Neutrophil (primary cell): ENCODE measurements at regions not wholly inside any gene's neighbourhood (a gene's known extent, or its start where the extent isn't known, plus 50 kb on each side); places are given as distances from the start of the nearest gene placed in this dataset.

Experiments used
- H3K27ac ChIP-seq: fragments of 200-600 bp; sonication (generic); 2 replicates; pipeline ENCODE4 v1.5.1; 2016; ENCODE audit warnings: mild to moderate bottlenecking, moderate library complexity
- H3K27me3 ChIP-seq: fragments of 200-600 bp; sonication (generic); 2 replicates; pipeline ENCODE4 v1.6.0; 2016; ENCODE audit warnings: mild to moderate bottlenecking
- H3K36me3 ChIP-seq: fragments of 200-600 bp; sonication (generic); 2 replicates; pipeline ENCODE4 v1.5.1; 2017
- H3K4me1 ChIP-seq, 2 experiments: fragments of 200-600 bp in 1 of 2; sonication (generic) in 1 of 2; 1 replicate in 1 of 2; 2 replicates in 1 of 2; pipeline versions ENCODE4 v1.5.1 to v1.6.1; 2013 to 2016; ENCODE audit warnings: low read depth in 1 of 2, low read length in 1 of 2, mild to moderate bottlenecking in 1 of 2, moderate library complexity in 1 of 2; ENCODE audit not compliant: control insufficient read depth in 1 of 2, insufficient read depth in 1 of 2
- H3K4me3 ChIP-seq, 2 experiments: fragments of 200-600 bp in 1 of 2; sonication (generic) in 1 of 2; 1 replicate in 1 of 2; 2 replicates in 1 of 2; pipeline ENCODE4 v1.5.1; 2013 to 2016; ENCODE audit warnings: low read depth in 1 of 2, low read length in 1 of 2, mild to moderate bottlenecking in 1 of 2, moderate library complexity in 1 of 2
- H3K9me3 ChIP-seq: fragments of 200-600 bp; sonication (generic); 2 replicates; pipeline ENCODE4 v1.5.1; 2016
- TF ChIP-seq, protein P1 (sequence below): fragments of 200-600 bp; sonication (generic); IDR thresholded peaks from 2 replicates; pipeline ENCODE4 v1.5.1; 2016; ENCODE audit warnings: antibody characterized with exemption

DNA sequence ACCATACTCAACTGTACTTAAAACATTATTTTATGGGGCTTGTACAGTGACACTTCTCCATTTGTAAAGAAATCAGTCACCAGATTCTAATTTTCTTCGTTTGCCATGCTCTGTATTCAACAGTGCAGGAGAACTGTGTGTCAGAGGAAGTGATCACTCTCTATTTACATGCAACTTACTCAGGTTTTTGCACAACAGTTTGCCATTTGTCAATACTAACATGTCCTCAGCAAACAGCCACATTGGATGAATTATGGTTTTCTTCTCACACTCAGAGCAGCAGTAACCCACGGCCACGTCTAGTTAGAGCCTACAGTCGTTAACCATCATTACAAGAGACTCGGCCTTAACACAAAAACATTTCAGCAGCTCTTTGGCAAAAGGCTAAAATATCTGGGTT is 69.2 kb upstream of the SP4 start:
- TF ChIP-seq, protein P1, sequence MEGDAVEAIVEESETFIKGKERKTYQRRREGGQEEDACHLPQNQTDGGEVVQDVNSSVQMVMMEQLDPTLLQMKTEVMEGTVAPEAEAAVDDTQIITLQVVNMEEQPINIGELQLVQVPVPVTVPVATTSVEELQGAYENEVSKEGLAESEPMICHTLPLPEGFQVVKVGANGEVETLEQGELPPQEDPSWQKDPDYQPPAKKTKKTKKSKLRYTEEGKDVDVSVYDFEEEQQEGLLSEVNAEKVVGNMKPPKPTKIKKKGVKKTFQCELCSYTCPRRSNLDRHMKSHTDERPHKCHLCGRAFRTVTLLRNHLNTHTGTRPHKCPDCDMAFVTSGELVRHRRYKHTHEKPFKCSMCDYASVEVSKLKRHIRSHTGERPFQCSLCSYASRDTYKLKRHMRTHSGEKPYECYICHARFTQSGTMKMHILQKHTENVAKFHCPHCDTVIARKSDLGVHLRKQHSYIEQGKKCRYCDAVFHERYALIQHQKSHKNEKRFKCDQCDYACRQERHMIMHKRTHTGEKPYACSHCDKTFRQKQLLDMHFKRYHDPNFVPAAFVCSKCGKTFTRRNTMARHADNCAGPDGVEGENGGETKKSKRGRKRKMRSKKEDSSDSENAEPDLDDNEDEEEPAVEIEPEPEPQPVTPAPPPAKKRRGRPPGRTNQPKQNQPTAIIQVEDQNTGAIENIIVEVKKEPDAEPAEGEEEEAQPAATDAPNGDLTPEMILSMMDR, result no peak

DNA sequence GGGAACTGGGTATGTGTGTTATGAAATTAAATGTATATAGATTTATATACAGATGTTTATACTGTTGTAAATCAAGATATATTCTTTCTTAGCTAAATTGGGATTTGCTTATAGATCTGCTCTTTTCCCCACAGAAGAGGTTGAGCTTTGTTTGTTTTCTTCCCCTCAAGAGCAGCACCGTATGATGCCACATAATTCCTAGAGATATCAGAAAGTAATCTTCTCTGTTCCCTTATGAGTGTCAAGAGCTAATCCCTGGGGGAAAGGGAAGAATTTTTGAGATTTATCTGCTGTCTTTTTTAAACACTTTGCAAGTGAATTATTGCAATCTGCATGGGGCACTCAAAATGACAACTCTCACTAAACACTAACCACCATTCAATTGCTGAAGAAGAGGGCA is 68.7 kb upstream of the SP4 start:
- peaks cover 49 to 54% of the 10 kb centered on the region in 2 experiments for H3K4me1 ChIP-seq

More for the DNA sequence above, 69.2 kb upstream of the SP4 start:
- H3K27me3 ChIP-seq, result no peaks in the 10 kb centered on the region
- peak overlapping the region; percentile 71 for H3K27ac ChIP-seq
- H3K9me3 ChIP-seq, result no peaks in the 10 kb centered on the region
- no peak overlapping the region for H3K4me3 ChIP-seq
- no peaks in the 10 kb centered on the region for H3K36me3 ChIP-seq
- H3K4me1 ChIP-seq, result peaks cover 54 to 59% of the 10 kb centered on the region in 2 experiments

GRCh38 chr7:21361413-21362125 is 66.3 kb upstream of the SP4 start:
- H3K9me3 ChIP-seq, result no peaks in the 10 kb centered on the region
- peaks cover 29 to 37% of the 10 kb centered on the region in 2 experiments for H3K4me1 ChIP-seq
- H3K4me3 ChIP-seq, result no peak overlapping the region
- no peak overlapping the region for H3K27ac ChIP-seq
- H3K36me3 ChIP-seq, result no peaks in the 10 kb centered on the region
- no peaks in the 10 kb centered on the region for H3K27me3 ChIP-seq
- TF ChIP-seq, protein P1, result no peak

More for the DNA sequence above, 68.7 kb upstream of the SP4 start:
- Histone ChIP-seq H3K27me3 (no peaks in the 10 kb centered on the region), H3K4me3 (no peak overlapping the region), H3K36me3 (no peaks in the 10 kb centered on the region), H3K27ac (peak overlapping the region; percentile 71), H3K9me3 (no peaks in the 10 kb centered on the region)
- TF ChIP-seq, protein P1, result no peak

GRCh38 chr7:21364801-21365271 is 63.0 kb upstream of the SP4 start:
- Histone ChIP-seq H3K27me3 (no peaks in the 10 kb centered on the region), H3K4me3 (no peak overlapping the region), H3K9me3 (no peaks in the 10 kb centered on the region), H3K36me3 (no peaks in the 10 kb centered on the region), H3K27ac (no peak overlapping the region), H3K4me1 (peaks cover 5 to 9% of the 10 kb centered on the region in 2 experiments)
- TF ChIP-seq, protein P1, result no peak

- Histone ChIP-seq H3K9me3 (no peaks in the 10 kb centered on the region), H3K36me3 (no peaks in the 10 kb centered on the region), H3K4me1 (peaks cover 5 to 9% of the 10 kb centered on the region in 2 experiments), H3K4me3 (no peak overlapping the region), H3K27ac (no peak overlapping the region), H3K27me3 (no peaks in the 10 kb centered on the region)
- TF ChIP-seq, protein P1, result no peak
These were observed 61.8 kb upstream of the SP4 start for GRCh38 chr7:21365866-21366624.
